ENCODE measurements at regions not wholly inside any gene's neighbourhood (a gene's known extent, or its start where the extent isn't known, plus 50 kb on each side); places are given as distances from the start of the nearest gene placed in this dataset.

- no peak overlapping the region for H3K4me3 ChIP-seq
- no peak for ATAC-seq (replicated peaks in 6 of 8)
- in situ Hi-C loops (cut with MboI; ENCODE audit: low pct_unique_long_range_greater_than_20kb in 2 of 9, low sequenced_read_pairs in 9 of 9, unreplicated experiment in 9 of 9): loop anchor here in 1 of 9 experiments (10.0 kb wide), 1 partner anchor 64 kb away; no protein-coding TSS in a partner anchor
- WGBS, 10 experiments: 33 to 85% (median 60%) methylated on average over 1 to 2 of the region's 3 CpGs; no CpG with 5 or more reads in 6 of the 10 experiments
- H3K4me1 ChIP-seq (replicated peaks in 1 of 2): no peaks in the 10 kb centered on the region
- no peak overlapping the region for H3K27ac ChIP-seq
These were observed 53.4 kb upstream of the NLK start for GRCh38 chr17:27989046-27989445.

- H3K4me3 ChIP-seq: no peak overlapping the region
- in situ Hi-C loops (cut with MboI; ENCODE audit: low pct_unique_long_range_greater_than_20kb in 2 of 9, low sequenced_read_pairs in 9 of 9, unreplicated experiment in 9 of 9): no loop called here
- H3K27ac ChIP-seq: no peak overlapping the region
These were observed 52.4 kb upstream of the NLK start for GRCh38 chr17:27990100-27990499.

GRCh38 chr17:27990979-27991378, 51.5 kb upstream of the NLK start:
- peak in 2 of 8 experiments; percentile 21 to 61 for ATAC-seq (replicated peaks in 6 of 8)
- 40 to 88% (median 66%) methylated on average over 1 to 5 of the region's 5 CpGs; no CpG with 5 or more reads in 2 of the 10 experiments for WGBS, 10 experiments
- Histone ChIP-seq H3K4me1 (replicated peaks in 1 of 2) (no peaks in the 10 kb centered on the region), H3K27ac (no peak overlapping the region), H3K4me3 (no peak overlapping the region)
- in situ Hi-C loops (cut with MboI; ENCODE audit: low pct_unique_long_range_greater_than_20kb in 2 of 9, low sequenced_read_pairs in 9 of 9, unreplicated experiment in 9 of 9): no loop called here

More at GRCh38 chr17:27990100-27990499, 52.4 kb upstream of the NLK start:
- H3K4me1 ChIP-seq (replicated peaks in 1 of 2): no peaks in the 10 kb centered on the region
- no peak for ATAC-seq (replicated peaks in 6 of 8)
- 20 to 100% (median 67%) methylated on average over 1 to 2 of the region's 2 CpGs; no CpG with 5 or more reads in 3 of the 10 experiments for WGBS, 10 experiments

- H3K4me3 ChIP-seq: no peak overlapping the region
- in situ Hi-C loops (cut with MboI; ENCODE audit: low pct_unique_long_range_greater_than_20kb in 2 of 9, low sequenced_read_pairs in 9 of 9, unreplicated experiment in 9 of 9): no loop called here
- peak in 3 of 8 experiments; percentile 62 to 87 (median 79) for ATAC-seq (replicated peaks in 6 of 8)
- 13 to 100% (median 85%) methylated on average over 1 of the region's 1 CpG; no CpG with 5 or more reads in 2 of the 10 experiments for WGBS, 10 experiments
- no peak overlapping the region for H3K27ac ChIP-seq
- no peaks in the 10 kb centered on the region for H3K4me1 ChIP-seq (replicated peaks in 1 of 2)
These were observed 50.9 kb upstream of the NLK start for GRCh38 chr17:27991462-27991993.

Data from motor neuron (in vitro differentiated cells).